GM12878 (cell line): ENCODE measurements at regions not wholly inside any gene's neighbourhood (a gene's known extent, or its start where the extent isn't known, plus 50 kb on each side); places are given as distances from the start of the nearest gene placed in this dataset.

ENCODE experiments used
- ATAC-seq: fragments of 200-7000 bp; cut with Tn5 transposase; 3 replicates; pipeline ENCODE4 v1.9.1; 2020; ENCODE audit warnings: mild to moderate bottlenecking, moderate library complexity
- BruUV-seq: library from RNA; stranded (reverse); fragments of 400-500 nt; replicated peaks from 2 replicates; lab custom pipeline; 2021; lab: Mats Ljungman, UMichigan
- CTCF ChIA-PET: fragments of 300-600 bp; sonication (Branson Sonifier 250); formaldehyde crosslinking; extraction: SDS; loops from one replicate; lab custom pipeline; 2021; ENCODE audit warnings: inconsistent platforms; lab: Yijun Ruan, JAX
- POLR2A ChIA-PET: fragments of 350-600 bp; formaldehyde crosslinking; extraction: SDS; loops from one replicate; lab custom pipeline; 2021; ENCODE audit warnings: inconsistent platforms; lab: Charles Lee
- RAD21 ChIA-PET: fragments of 300-600 bp; sonication (Branson Sonifier 250); formaldehyde crosslinking; loops from one replicate; lab custom pipeline; 2023; ENCODE audit warnings: antibody characterized with exemption; ENCODE audit not compliant: unreplicated experiment; lab: Charles Lee
- SMC1A ChIA-PET: fragments of 300-600 bp; sonication (Branson Sonifier 250); formaldehyde crosslinking; loops from one replicate; lab custom pipeline; 2023; ENCODE audit not compliant: unreplicated experiment, uncharacterized antibody; lab: Charles Lee
- DNase-seq: peaks from one replicate; pipeline ENCODE4 v3.0.0-alpha.2; 2011; ENCODE audit warnings: low read depth, low spot score
- FAIRE-seq: peaks from 3 replicates; lab custom pipeline; 2011; peaks lifted over from hg19 to GRCh38; lab: Jason Lieb, UNC
- H2AFZ ChIP-seq: 2 replicates; pipeline ENCODE4 v1.6.0; 2011; ENCODE audit warnings: low read depth, low read length, control low read depth; ENCODE audit not compliant: control insufficient read depth
- H3K27ac ChIP-seq: 2 replicates; pipeline ENCODE4 v1.5.1; 2011; ENCODE audit warnings: control low read depth; ENCODE audit not compliant: control insufficient read depth, insufficient read depth
- H3K27me3 ChIP-seq, 2 experiments: replicated peaks in 1 of 2; 2 replicates each; pipeline versions ENCODE4 v1.6.0 to v1.6.1; 2011; ENCODE audit warnings: low read length in 1 of 2; ENCODE audit not compliant: control insufficient read depth in 2 of 2, insufficient read depth in 2 of 2
- H3K36me3 ChIP-seq, 2 experiments: 2 replicates each; pipeline ENCODE4 v1.5.1; 2011; ENCODE audit warnings: low read length in 1 of 2; ENCODE audit not compliant: control insufficient read depth in 2 of 2, insufficient read depth in 2 of 2
- H3K4me1 ChIP-seq: 2 replicates; pipeline ENCODE4 v1.6.1; 2011; ENCODE audit warnings: mild to moderate bottlenecking, low read length, moderate library complexity, mixed read lengths; ENCODE audit not compliant: control insufficient read depth, insufficient read depth
- H3K4me2 ChIP-seq: 2 replicates; pipeline ENCODE4 v1.6.0; 2011; ENCODE audit warnings: control low read depth; ENCODE audit not compliant: control insufficient read depth, insufficient read depth
- H3K4me3 ChIP-seq: fragments of 200-600 bp; sonication (generic); 2 replicates; pipeline ENCODE4 v1.5.1; 2016
- H3K79me2 ChIP-seq: 2 replicates; pipeline ENCODE4 v1.6.0; 2011; ENCODE audit warnings: low read length; ENCODE audit not compliant: control insufficient read depth, insufficient read depth
- H3K9ac ChIP-seq: 2 replicates; pipeline ENCODE4 v1.8.0; 2011; ENCODE audit warnings: low read length, control low read depth, mixed read lengths; ENCODE audit not compliant: control insufficient read depth, insufficient read depth
- H3K9me3 ChIP-seq: replicated peaks from 3 replicates; pipeline ENCODE4 v1.5.1; 2011; ENCODE audit warnings: mild to moderate bottlenecking, low read length; ENCODE audit not compliant: control insufficient read depth, insufficient read depth
- H4K20me1 ChIP-seq: 2 replicates; pipeline ENCODE4 v1.6.0; 2011; ENCODE audit not compliant: control insufficient read depth, insufficient read depth
- HDAC6 ChIP-seq: fragments of 200-600 bp; sonication (generic); IDR thresholded peaks from one replicate; pipeline ENCODE4 v1.8.0; 2017; ENCODE audit warnings: antibody characterized with exemption; ENCODE audit not compliant: unreplicated experiment
- IKZF2 ChIP-seq, 2 experiments: fragments of 450-650 bp; IDR thresholded peaks; 2 replicates each; pipeline ENCODE4 v1.6.1; 2017; ENCODE audit warnings: mild to moderate bottlenecking in 2 of 2, moderate library complexity in 2 of 2
- IRF4 ChIP-seq: IDR thresholded peaks from 2 replicates; pipeline ENCODE4 v1.6.1; 2011; ENCODE audit warnings: low read depth, low read length
- KDM1A ChIP-seq: fragments of 200-600 bp; sonication (generic); IDR thresholded peaks from 2 replicates; pipeline ENCODE4 v1.6.1; 2016; ENCODE audit warnings: borderline replicate concordance
- MTA2 ChIP-seq: fragments of 450-650 bp; IDR thresholded peaks from 2 replicates; pipeline ENCODE4 v1.6.1; 2016; ENCODE audit warnings: low read depth, mild to moderate bottlenecking, moderate library complexity
- NFYB ChIP-seq: IDR thresholded peaks from 2 replicates; pipeline ENCODE4 v1.6.1; 2011; ENCODE audit warnings: low read depth, mild to moderate bottlenecking, low read length, improper control_type of control experiment, moderate library complexity; ENCODE audit not compliant: insufficient read depth
- PAX8 ChIP-seq: fragments of 450-650 bp; IDR thresholded peaks from 2 replicates; pipeline ENCODE4 v1.6.1; 2017; ENCODE audit warnings: mild to moderate bottlenecking, moderate library complexity
- RAD51 ChIP-seq: fragments of 450-650 bp; IDR thresholded peaks from 2 replicates; pipeline ENCODE4 v1.6.1; 2016; ENCODE audit warnings: moderate library complexity, mild to moderate bottlenecking, inconsistent platforms
- SMAD1 ChIP-seq: fragments of 450-650 bp; IDR thresholded peaks from 2 replicates; pipeline ENCODE4 v1.6.1; 2018; ENCODE audit warnings: mild to moderate bottlenecking, low read depth; ENCODE audit not compliant: partially characterized antibody
- in situ Hi-C: fragments of 300-500 bp; cut with MboI; formaldehyde crosslinking; loops from 9 replicates; pipeline ENCODE4 v1.14.3; 2018; ENCODE audit warnings: mixed read lengths
- intact Hi-C: fragments of 100-400 bp; cut with micrococcal nuclease; formaldehyde crosslinking; loops from one replicate; pipeline ENCODE4 v1.14.2; 2022; ENCODE audit not compliant: unreplicated experiment
- TF ChIP-seq, protein P1 (sequence below): IDR thresholded peaks from 2 replicates; pipeline ENCODE4 v1.6.1; 2012; ENCODE audit warnings: improper control_type of control experiment, low read depth, low read length; ENCODE audit not compliant: insufficient replicate concordance

DNA sequence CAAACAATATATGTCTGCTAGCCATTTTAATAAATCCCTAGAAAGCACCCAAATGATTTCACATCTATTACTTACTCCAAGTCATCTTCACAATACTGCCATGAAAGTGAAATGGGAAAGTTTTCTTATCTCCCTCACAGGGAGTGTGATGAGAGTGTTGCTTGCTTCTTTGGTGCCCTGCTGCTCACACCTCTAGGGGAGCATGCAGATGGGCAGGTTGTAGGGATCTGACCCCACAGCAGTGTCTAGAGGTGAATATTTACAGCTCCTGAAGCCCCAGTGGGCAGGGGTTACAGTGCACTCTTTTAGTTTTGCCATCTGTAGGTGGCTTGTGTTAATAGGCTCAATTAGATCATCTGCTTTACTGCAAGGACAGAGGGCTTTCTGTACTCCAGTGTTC, 173.2 kb downstream of the GABRG2 start (continued):
- TF ChIP-seq MTA2 (no peak), SMAD1 (no peak)

DNA sequence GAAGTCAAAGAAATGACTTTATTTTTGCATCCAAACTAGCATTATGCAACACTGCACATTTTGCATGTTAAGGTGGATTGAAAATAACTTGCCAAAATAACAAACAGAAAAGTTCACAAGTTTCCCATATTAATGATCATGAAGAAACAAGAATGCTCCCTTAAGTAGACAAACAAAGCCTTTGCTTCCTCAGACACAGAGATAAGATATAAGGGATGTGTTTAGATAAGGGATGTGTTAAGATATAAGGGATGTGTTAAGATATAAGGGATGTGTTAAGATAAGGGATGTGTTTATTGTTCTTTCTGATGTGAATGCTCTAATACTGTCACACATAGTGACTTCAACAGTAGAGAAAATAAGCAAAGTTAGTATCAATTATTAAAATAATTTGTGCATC, 174.8 kb downstream of the GABRG2 start:
- intact Hi-C loops, result no loop called here
- CTCF ChIA-PET, result interaction anchor here (1.5 kb wide), 1 partner anchor 33 kb away, joined by 3 read pairs; no protein-coding TSS in a partner anchor
- SMC1A ChIA-PET, result interaction anchor here (1.6 kb wide), 1 partner anchor 47 kb away, joined by 5 read pairs; no protein-coding TSS in a partner anchor
- no peak for ATAC-seq
- TF ChIP-seq, protein P1, sequence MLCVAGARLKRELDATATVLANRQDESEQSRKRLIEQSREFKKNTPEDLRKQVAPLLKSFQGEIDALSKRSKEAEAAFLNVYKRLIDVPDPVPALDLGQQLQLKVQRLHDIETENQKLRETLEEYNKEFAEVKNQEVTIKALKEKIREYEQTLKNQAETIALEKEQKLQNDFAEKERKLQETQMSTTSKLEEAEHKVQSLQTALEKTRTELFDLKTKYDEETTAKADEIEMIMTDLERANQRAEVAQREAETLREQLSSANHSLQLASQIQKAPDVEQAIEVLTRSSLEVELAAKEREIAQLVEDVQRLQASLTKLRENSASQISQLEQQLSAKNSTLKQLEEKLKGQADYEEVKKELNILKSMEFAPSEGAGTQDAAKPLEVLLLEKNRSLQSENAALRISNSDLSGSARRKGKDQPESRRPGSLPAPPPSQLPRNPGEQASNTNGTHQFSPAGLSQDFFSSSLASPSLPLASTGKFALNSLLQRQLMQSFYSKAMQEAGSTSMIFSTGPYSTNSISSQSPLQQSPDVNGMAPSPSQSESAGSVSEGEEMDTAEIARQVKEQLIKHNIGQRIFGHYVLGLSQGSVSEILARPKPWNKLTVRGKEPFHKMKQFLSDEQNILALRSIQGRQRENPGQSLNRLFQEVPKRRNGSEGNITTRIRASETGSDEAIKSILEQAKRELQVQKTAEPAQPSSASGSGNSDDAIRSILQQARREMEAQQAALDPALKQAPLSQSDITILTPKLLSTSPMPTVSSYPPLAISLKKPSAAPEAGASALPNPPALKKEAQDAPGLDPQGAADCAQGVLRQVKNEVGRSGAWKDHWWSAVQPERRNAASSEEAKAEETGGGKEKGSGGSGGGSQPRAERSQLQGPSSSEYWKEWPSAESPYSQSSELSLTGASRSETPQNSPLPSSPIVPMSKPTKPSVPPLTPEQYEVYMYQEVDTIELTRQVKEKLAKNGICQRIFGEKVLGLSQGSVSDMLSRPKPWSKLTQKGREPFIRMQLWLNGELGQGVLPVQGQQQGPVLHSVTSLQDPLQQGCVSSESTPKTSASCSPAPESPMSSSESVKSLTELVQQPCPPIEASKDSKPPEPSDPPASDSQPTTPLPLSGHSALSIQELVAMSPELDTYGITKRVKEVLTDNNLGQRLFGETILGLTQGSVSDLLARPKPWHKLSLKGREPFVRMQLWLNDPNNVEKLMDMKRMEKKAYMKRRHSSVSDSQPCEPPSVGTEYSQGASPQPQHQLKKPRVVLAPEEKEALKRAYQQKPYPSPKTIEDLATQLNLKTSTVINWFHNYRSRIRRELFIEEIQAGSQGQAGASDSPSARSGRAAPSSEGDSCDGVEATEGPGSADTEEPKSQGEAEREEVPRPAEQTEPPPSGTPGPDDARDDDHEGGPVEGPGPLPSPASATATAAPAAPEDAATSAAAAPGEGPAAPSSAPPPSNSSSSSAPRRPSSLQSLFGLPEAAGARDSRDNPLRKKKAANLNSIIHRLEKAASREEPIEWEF, result no peak
- TF ChIP-seq IRF4 (no peak), IKZF2 (IDR thresholded peaks at IDR 0.05) (no peak), RAD51 (no peak), PAX8 (no peak), KDM1A (no peak), HDAC6 (no peak), NFYB (no peak)
- RAD21 ChIA-PET, result no interaction called here
- H3K4me2 ChIP-seq, result no peak overlapping the region
- no peaks in the 10 kb centered on the region for H3K4me1 ChIP-seq
- in situ Hi-C loops, result no loop called here
- H3K9me3 ChIP-seq, result no peaks in the 10 kb centered on the region
- H3K4me3 ChIP-seq, result no peak overlapping the region
- H3K27ac ChIP-seq, result no peak overlapping the region
- H3K79me2 ChIP-seq, result no peaks in the 10 kb centered on the region
- POLR2A ChIA-PET, result no interaction called here
- H3K9ac ChIP-seq, result no peak overlapping the region
- no peaks in the 10 kb centered on the region for H3K36me3 ChIP-seq
- H2AFZ ChIP-seq, result no peak overlapping the region
- no peak for DNase-seq
- BruUV-seq, result no TSS peak
- no peak for FAIRE-seq
- H3K27me3 ChIP-seq, result no peaks in the 10 kb centered on the region
- no peaks in the 10 kb centered on the region for H4K20me1 ChIP-seq
